ENCODE measurements at regions not wholly inside any gene's neighbourhood (a gene's known extent, or its start where the extent isn't known, plus 50 kb on each side); places are given as distances from the start of the nearest gene placed in this dataset.

DNA sequence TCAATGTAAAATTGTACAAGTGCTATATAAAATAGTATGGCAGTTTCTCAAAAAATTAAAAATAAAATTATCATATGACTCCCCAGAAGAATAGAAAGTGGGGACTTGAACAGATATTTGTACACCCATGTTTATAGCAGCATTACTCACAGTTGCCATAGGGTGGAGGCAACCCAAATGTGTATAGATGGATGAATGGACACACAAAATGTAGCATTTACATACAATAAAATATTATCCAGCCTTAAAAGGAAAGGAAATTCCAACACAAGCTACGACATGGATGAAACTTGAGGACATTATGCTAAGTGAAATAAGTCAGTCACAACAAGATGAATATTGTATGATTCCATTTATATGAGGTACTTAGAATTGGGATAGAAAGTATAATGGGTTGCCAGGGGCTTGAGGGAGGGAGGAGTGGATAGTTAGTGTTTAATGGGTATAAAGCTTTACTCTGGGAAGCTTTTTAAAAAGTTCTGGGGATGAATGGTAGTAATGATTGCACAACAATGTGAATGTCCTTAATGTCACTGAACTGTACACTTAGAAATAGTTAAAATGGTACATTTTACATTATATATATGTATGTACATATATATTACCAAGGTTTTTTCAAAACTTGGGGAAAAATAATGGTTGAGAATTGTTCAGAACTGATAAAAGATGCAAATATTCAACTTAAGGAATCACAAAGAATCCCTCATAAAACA lies 53.0 kb upstream of the ADORA3 start:
- no peak for DNase-seq (ENCODE audit: low read depth in 2 of 2)

GRCh38 chr1:111559736-111560279 lies 56.4 kb upstream of the ADORA3 start:
- no peak for DNase-seq (ENCODE audit: low read depth in 2 of 2)

GRCh38 chr1:111561328-111561727 lies 57.9 kb upstream of the ADORA3 start:
- no peak for DNase-seq (ENCODE audit: low read depth in 2 of 2)

GRCh38 chr1:111563619-111564018 lies 56.0 kb upstream of the RAP1A start:
- peak in 1 of 2 donors; percentile 9 for DNase-seq (ENCODE audit: low read depth in 2 of 2)

DNA sequence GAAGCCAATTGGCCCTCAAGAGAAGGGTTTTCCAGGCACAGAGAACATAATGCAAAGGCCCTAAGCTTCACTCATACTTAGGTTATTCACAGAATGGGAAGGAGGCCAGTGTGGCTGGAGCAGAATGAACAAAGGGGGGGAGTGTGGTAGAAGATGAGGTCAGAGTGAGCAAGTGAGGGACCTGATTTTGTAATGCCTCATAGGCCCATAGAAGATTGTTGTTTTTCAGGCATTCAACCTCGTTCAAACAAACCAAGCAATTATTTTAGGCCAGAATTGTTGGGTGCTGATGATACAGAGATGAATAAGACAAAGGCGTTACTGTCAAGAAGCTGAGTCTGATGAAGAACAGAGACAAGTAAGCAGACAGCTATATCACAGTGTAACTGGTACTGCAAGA lies 54.5 kb upstream of the RAP1A start:
- no peak for DNase-seq (ENCODE audit: low read depth in 2 of 2)

- DNase-seq (ENCODE audit: low read depth in 2 of 2): no peak
Observed at GRCh38 chr1:111565968-111566367, 53.6 kb upstream of the RAP1A start.

DNA sequence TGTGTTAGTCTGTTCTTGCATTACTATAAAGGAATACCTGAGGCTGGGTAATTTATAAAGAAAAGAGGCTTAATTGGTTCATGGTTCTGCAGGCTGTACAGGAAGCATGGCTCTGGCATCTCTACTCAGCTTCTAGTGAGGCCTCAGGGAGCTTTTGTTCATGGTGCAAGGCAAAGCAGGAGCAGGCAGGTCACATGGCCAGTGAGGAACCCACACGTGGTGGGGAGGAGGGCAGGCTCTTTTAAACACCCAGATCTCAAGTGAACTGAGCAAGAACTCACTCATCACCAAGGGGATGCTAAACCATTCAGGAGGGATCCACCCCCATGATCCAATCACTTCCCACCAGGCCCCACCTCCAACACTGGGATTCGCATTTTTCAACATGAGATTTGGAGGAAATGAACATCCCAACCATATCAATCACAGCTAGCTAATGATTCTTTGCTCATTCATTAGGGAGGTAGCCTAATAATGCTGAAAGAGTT lies 51.4 kb upstream of the RAP1A start:
- no peak for DNase-seq (ENCODE audit: low read depth in 2 of 2)
